Choroid plexus epithelial cell (primary cell): ENCODE measurements at regions not wholly inside any gene's neighbourhood (a gene's known extent, or its start where the extent isn't known, plus 50 kb on each side); places are given as distances from the start of the nearest gene placed in this dataset.

Source experiments
- DNase-seq: peaks from one replicate; pipeline ENCODE4 v3.0.0-alpha.2; 2010; ENCODE audit warnings: low read depth
- H3K4me3 ChIP-seq: 2 replicates; pipeline ENCODE4 v1.5.1; 2011; ENCODE audit warnings: low read depth, mild to moderate bottlenecking, control low read depth, low read length, moderate library complexity
- CTCF ChIP-seq: conservative IDR thresholded peaks from 2 replicates; pipeline ENCODE4 v1.5.1; 2011; ENCODE audit warnings: low read depth, mild to moderate bottlenecking, control low read depth, inconsistent platforms, low read length, moderate library complexity

- no peak for DNase-seq
- no peak overlapping the region for H3K4me3 ChIP-seq
- no peak for TF ChIP-seq CTCF
Observed at GRCh38 chr20:55776176-55776575, 229.1 kb downstream of the CBLN4 start.

- TF ChIP-seq CTCF, result no peak
- H3K4me3 ChIP-seq, result no peak overlapping the region
- DNase-seq, result no peak
Observed at GRCh38 chr20:55774628-55775027, 230.7 kb downstream of the CBLN4 start.

GRCh38 chr20:55761797-55762196 is 243.5 kb downstream of the CBLN4 start:
- DNase-seq, result no peak
- H3K4me3 ChIP-seq, result no peak overlapping the region
- TF ChIP-seq CTCF, result no peak

GRCh38 chr20:55761100-55761499 is 244.2 kb downstream of the CBLN4 start:
- TF ChIP-seq CTCF, result no peak
- no peak for DNase-seq
- H3K4me3 ChIP-seq, result no peak overlapping the region

GRCh38 chr20:55760586-55760985 is 244.7 kb downstream of the CBLN4 start:
- no peak for DNase-seq
- no peak overlapping the region for H3K4me3 ChIP-seq
- no peak for TF ChIP-seq CTCF

- no peak for TF ChIP-seq CTCF
- no peak overlapping the region for H3K4me3 ChIP-seq
- no peak for DNase-seq
Observed at GRCh38 chr20:55755861-55756260, 249.5 kb downstream of the CBLN4 start.

- H3K4me3 ChIP-seq, result no peak overlapping the region
- DNase-seq, result no peak
- TF ChIP-seq CTCF, result no peak
Observed at GRCh38 chr20:55755411-55755810, 249.9 kb downstream of the CBLN4 start.
